GM21737 (cell line): ENCODE measurements at regions not wholly inside any gene's neighbourhood (a gene's known extent, or its start where the extent isn't known, plus 50 kb on each side); places are given as distances from the start of the nearest gene placed in this dataset.
A peak's percentile ranks its signal among the peaks of the same experiment; 100 is the strongest.
"Not testable (repeated sequence)": the region's sequence is repeated elsewhere in the genome, so short reads cannot be mapped to it uniquely, and the experiment has no call there.

Experiments
- ATAC-seq: cut with Tn5 transposase; IDR thresholded peaks from one replicate; pipeline ENCODE4 v1.9.1; 2021; ENCODE audit warnings: mild to moderate bottlenecking, moderate library complexity; ENCODE audit not compliant: unreplicated experiment

- ATAC-seq, result no peak
Observed at GRCh38 chr6:137798846-137799245, 68.2 kb upstream of the TNFAIP3 start.

GRCh38 chr6:137799950-137800568, 67.0 kb upstream of the TNFAIP3 start:
- ATAC-seq, result no peak

DNA sequence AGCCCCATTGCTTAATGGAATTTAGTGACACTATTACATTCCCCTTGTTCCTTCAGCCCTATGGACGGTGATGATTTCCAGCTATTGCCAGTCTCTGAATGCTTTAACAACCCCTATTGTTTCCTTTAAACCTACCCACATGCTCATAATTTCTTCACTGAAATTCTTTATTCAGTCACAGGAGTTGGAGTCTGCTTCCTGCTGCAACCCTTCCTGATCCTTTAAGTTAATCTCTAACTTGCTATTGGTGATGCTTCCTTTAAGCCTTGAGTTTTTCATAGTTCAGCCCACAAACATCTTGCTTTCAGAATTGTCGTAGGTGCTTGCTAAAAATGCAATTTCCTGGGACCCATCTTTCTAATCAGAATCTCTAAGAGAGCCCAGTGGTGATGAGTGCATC, 66.3 kb upstream of the TNFAIP3 start:
- no peak for ATAC-seq

DNA sequence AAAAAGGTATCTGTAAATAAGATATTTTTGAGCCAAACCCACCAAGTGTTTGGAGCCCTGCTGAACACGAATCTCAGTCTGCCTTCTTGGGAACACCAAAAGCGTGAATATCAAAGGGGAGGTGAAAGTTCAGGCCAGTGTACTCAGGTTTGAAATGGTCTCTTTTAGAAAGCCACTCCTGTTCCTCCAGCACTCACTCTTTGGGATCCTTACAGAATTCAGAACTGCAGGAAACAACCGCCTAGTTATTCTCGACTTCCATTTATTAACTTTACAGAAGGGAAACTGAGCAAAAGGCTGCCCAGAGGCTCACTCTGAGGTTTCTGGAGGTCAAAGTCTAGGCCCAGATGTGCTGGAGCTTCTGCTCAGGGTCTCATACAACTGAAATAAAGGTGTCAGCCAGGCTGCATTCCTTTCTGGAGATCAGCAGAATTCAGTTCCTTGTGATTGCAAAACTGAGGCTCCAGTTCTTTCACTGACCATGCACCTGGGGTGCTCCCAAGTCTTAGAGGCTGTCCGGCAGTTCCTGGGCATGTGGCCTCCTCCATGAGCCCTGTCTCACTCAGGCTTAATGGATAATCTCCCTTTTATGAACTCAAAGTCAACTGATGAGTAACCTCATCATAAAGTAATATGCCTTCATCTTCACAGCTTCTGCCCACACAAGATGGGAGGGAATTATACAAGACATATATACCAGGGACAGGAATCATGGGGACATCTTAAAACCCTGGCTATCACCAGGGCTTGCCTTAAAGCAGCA, 65.5 kb upstream of the TNFAIP3 start:
- no peak for ATAC-seq

- ATAC-seq, result no peak
Observed at GRCh38 chr6:137802408-137803182, 64.5 kb upstream of the TNFAIP3 start.

GRCh38 chr6:137804637-137805036, 62.4 kb upstream of the TNFAIP3 start:
- no peak for ATAC-seq

DNA sequence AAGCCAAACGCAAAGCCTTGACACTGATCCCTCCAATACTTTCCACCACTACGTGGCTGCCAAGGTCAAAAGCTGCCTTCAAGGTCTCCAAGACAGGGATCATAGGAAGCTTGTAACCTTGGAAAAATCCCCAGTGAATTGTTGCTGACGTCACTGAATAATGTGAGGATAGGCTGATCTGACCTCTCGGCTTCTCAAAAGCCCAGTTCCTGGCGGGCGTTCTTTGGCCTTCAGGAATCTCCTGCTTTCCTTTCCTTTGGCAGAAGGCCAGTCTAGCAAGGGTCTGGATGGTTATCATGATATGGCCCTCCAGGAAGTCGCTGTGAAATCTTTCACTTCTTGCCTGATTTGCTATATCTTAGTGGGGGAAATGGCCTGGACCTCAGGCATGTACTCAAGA, 61.4 kb upstream of the TNFAIP3 start:
- ATAC-seq, result no peak

DNA sequence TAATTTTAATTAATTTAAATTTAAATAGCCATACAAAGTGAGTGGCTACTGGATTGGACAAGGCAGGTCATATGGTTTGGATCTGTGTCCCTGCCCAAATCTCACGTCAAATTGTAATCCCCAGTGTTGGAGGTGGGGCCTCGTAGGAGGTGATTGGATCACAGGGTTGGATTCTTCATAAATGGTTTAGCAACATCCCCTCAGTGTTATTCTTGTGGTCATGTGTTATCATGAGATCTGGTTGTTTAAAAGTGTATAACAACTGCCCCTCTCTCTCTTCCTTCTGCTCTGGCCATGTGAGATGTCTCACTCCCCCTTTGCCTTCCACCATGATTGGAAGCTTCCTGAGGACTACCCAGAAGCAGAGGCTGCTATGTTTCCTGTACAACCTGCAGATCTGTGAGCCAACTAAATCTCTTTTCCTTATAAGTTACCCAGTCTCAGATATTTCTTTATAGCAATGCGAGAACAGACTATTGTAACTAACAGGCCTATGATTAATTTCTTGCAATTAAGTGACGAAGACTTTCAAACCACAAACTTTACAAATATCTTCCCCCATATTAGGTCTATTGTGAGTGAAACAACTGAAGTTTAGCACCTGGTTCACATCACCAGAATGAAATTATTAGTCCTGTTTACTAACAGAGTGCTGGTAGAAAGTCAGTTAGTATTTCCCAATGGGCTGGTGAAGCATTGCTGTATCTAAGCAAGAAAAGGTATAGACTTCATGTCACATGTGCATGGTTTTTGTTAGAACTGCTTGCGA, 60.0 kb upstream of the TNFAIP3 start:
- ATAC-seq, result no peak

DNA sequence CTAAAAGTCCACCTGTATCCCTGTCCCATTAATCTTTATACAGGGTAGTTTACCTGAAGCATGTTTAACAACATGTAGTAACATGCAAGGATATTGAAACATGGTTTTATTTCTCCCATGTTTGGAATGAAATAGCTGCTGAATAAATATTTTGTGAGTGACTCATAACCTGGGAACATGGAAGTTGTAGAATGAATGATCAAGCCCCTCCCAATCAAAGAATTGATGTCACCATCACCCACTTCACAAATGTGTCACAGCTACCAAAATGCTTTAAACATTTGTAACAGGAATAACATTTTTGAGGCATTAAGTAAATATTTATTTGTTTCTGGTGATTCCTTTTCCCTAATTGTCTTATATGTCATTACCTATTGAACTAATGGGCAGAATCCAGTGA, 58.9 kb upstream of the TNFAIP3 start:
- ATAC-seq, result no peak

DNA sequence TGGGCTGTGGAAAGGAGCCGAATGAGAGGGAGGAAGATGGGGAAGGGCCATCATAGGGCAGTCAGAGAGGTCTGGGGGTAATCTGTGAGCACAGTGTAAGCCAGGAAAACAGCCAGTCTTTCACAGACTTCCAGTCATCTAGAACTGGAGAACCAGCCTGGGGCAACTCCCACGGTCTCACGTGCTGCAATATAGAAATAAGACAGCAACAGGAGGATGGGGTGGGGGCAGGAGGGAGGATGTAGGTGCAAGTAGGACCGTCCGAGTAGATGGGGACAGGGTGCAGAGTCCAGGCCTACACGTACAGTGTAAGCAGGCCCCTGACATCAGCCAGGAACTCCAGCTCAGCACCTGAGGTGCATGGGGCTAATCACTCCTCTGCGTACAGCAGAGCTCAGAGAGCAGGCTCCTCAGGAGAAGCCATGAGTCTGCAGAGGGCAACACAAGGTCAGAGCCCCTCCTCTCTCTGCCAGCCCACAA, 58.2 kb upstream of the TNFAIP3 start:
- ATAC-seq, result no peak

- ATAC-seq, result not testable (repeated sequence)
Observed at GRCh38 chr6:137809895-137810553, 57.0 kb upstream of the TNFAIP3 start.

GRCh38 chr6:137810554-137811120, 56.4 kb upstream of the TNFAIP3 start:
- no peak for ATAC-seq

GRCh38 chr6:137811121-137811915, 55.7 kb upstream of the TNFAIP3 start:
- ATAC-seq, result peak; percentile 91

DNA sequence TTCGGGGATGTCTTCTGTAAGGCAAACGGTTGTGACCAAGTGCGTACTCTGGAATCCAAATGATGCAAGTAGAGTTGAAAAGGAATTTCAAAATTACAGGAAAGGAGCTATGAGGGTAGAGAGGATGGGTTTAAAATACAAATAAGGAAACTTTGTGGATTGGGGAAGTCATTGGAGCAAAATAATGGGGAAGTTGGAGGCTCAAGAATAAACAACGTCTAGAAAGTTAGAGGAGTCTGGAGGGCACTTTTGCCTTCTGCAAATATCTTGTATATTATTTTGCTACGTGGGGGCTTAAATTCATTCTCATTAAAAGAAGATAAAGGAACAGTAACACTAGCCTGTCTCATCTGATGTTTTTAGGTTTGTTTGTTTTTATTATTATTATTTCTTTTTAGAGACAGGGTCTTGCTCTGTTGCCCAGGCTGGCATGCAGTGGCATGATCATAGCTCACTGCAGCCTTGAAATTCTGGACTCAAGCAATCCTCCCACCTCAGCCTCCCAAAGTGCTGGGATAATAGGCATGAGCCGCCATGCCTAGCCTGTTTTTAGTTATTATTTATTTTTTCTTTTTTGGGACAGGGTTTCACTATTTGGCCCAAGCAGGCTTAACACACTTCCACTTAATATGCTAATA, 55.0 kb upstream of the TNFAIP3 start:
- no peak for ATAC-seq

GRCh38 chr6:137813308-137813970, 53.6 kb upstream of the TNFAIP3 start:
- no peak for ATAC-seq

DNA sequence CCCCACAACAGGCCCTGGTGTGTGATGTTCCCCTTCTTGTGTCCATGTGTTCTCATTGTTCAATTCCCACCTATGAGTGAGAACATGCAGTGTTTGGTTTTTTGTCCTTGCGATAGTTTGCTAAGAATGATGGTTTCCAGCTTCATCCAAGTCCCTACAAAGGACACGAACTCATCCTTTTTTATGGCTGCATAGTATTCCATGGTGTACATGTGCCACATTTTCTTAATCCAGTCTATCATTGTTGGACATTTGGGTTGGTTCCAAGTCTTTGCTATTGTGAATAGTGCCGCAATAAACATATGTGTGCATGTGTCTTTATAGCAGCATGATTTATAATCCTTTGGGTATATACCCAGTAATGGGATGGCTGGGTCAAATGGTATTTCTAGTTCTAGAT, 53.0 kb upstream of the TNFAIP3 start:
- not testable (repeated sequence) for ATAC-seq

DNA sequence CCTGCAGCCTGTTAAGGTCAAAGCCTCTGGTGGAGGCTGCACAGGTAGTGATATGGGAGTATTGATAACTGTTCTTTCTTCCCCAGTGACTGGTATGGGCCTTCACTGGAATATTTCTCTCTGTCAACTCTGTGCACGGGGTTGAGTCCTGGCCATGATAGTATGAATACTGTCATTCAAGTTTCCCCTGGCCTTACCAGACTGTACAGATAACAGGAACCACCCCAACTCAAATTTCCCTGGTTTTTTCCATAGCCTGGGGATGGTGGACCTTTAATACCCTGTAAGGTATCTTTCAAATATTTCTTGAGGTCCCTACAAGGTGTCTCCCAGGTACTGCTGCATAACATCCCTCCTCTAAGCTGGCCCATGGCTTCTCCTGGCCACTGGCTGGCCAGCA, 51.4 kb upstream of the TNFAIP3 start:
- ATAC-seq, result no peak

DNA sequence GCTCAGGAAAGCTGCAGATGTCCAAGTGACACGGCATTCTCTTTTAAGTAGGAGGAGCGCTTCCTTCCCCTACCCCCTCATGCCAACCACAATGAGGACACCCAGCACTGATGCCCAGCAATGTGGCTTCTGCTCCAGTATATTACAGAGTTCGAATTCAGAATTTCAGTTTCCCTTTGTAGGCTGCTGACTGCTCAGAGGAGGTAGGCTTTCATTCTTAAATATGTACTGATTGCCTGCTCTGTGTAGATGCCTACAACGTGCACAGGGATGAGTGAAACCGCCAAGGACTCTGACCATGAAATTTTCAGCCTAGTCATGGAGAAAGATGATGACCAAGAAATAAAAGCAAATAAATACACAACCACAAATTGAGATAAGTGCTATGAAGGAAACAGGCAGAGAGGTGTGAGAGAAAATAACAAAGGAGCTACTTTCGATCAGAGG, 50.9 kb upstream of the TNFAIP3 start:
- peak; percentile 36 for ATAC-seq
